PC-3 (cell line): ENCODE measurements at regions not wholly inside any gene's neighbourhood (a gene's known extent, or its start where the extent isn't known, plus 50 kb on each side); places are given as distances from the start of the nearest gene placed in this dataset.

Source experiments
- ATAC-seq: fragments of 200-7000 bp; cut with Tn5 transposase; 2 replicates; pipeline ENCODE4 v1.9.1; 2020; ENCODE audit warnings: mild to moderate bottlenecking, moderate library complexity
- BruUV-seq: library from RNA; stranded (reverse); fragments of 400-500 nt; replicated peaks from 2 replicates; lab custom pipeline; 2021; lab: Mats Ljungman, UMichigan
- CTCF ChIA-PET: fragments of 300-600 bp; sonication (Branson Sonifier 250); formaldehyde crosslinking; loops from one replicate; lab custom pipeline; 2022; ENCODE audit warnings: antibody characterized with exemption; lab: Charles Lee
- POLR2A ChIA-PET: fragments of 300-600 bp; sonication (Branson Sonifier 250); formaldehyde crosslinking; loops from one replicate; lab custom pipeline; 2022; ENCODE audit warnings: antibody characterized with exemption; ENCODE audit not compliant: unreplicated experiment; lab: Charles Lee
- DNase-seq: peaks from one replicate; pipeline ENCODE4 v3.0.0-alpha.2; 2015
- H2AFZ ChIP-seq: fragments of 300-600 bp; sonication (generic); 2 replicates; pipeline ENCODE4 v1.6.0; 2016; ENCODE audit warnings: antibody characterized with exemption, low read length
- H3F3A ChIP-seq: fragments of 300-600 bp; sonication (generic); one replicate; pipeline ENCODE4 v1.6.0; 2017; ENCODE audit warnings: antibody characterized with exemption, low read length, control low read depth, mild to moderate bottlenecking; ENCODE audit not compliant: unreplicated experiment
- H3K27ac ChIP-seq: fragments of 300-600 bp; sonication (generic); 2 replicates; pipeline ENCODE4 v1.5.1; 2016; ENCODE audit warnings: mild to moderate bottlenecking, low read length
- H3K27me3 ChIP-seq: fragments of 300-600 bp; sonication (generic); 2 replicates; pipeline ENCODE4 v1.6.1; 2016; ENCODE audit warnings: low read length, mixed read lengths
- H3K36me3 ChIP-seq: fragments of 300-600 bp; sonication (generic); 2 replicates; pipeline ENCODE4 v1.6.1; 2016; ENCODE audit warnings: low read depth, mixed run types, low read length, mixed read lengths
- H3K4me1 ChIP-seq: fragments of 300-600 bp; sonication (generic); 2 replicates; pipeline ENCODE4 v1.5.1; 2016; ENCODE audit warnings: low read length; ENCODE audit not compliant: insufficient read depth
- H3K4me2 ChIP-seq: fragments of 300-600 bp; sonication (generic); 2 replicates; pipeline ENCODE4 v1.6.0; 2016; ENCODE audit warnings: low read length
- H3K4me3 ChIP-seq: fragments of 300-600 bp; sonication (generic); 2 replicates; pipeline ENCODE4 v1.5.1; 2016; ENCODE audit warnings: mild to moderate bottlenecking, low read length, mixed read lengths
- H3K79me2 ChIP-seq: fragments of 300-600 bp; sonication (generic); 2 replicates; pipeline ENCODE4 v1.6.1; 2017; ENCODE audit warnings: low read length, mixed read lengths
- H3K9ac ChIP-seq: fragments of 300-600 bp; sonication (generic); 2 replicates; pipeline ENCODE4 v1.6.0; 2016; ENCODE audit warnings: mild to moderate bottlenecking, low read length
- H3K9me2 ChIP-seq: fragments of 300-600 bp; sonication (generic); replicated peaks from 2 replicates; pipeline ENCODE4 v1.6.1; 2016; ENCODE audit warnings: mixed run types, low read length, mixed read lengths
- H3K9me3 ChIP-seq: fragments of 300-600 bp; sonication (generic); 2 replicates; pipeline ENCODE4 v1.6.1; 2016; ENCODE audit warnings: low read length, mixed read lengths
- H4K20me1 ChIP-seq: fragments of 300-600 bp; sonication (generic); 2 replicates; pipeline ENCODE4 v1.6.1; 2016; ENCODE audit warnings: low read length, mixed read lengths
- CTCF ChIP-seq: fragments of 300-600 bp; sonication (generic); conservative IDR thresholded peaks from 2 replicates; pipeline ENCODE4 v1.5.1; 2017; ENCODE audit warnings: antibody characterized with exemption, low read depth, mild to moderate bottlenecking, low read length
- EZH2 ChIP-seq: fragments of 300-600 bp; sonication (generic); IDR thresholded peaks from one replicate; pipeline ENCODE4 v1.6.1; 2017; ENCODE audit warnings: antibody characterized with exemption, mild to moderate bottlenecking, low read length; ENCODE audit not compliant: unreplicated experiment
- EZH2phosphoT487 ChIP-seq: fragments of 300-600 bp; sonication (generic); IDR thresholded peaks from 2 replicates; pipeline ENCODE4 v1.6.1; 2018; ENCODE audit warnings: mild to moderate bottlenecking, antibody characterized with exemption, low read length, borderline replicate concordance
- intact Hi-C: fragments of 100-400 bp; cut with micrococcal nuclease; formaldehyde crosslinking; loops from 2 replicates; pipeline ENCODE4 v1.9.0; 2023

DNA sequence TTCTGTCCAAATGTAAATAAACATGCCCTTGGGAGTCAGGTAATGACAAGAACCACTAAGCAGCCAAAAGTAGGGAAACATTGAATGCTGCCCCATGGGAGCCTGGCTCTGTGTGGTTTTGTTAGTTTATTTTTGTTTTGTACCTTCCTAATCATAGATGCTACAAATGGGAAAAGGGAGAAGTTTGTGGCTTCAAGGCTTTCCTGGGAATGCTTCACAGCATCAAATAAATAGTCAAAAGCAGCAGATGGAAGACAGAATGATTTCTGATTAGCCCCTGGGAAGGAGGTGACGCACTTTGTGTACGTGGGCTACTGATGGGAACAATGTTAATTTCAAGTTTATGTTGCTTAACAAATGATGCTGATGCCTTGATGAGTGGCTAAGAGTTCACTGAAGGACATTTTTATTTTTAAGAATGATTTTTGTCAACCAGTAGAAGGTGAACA lies 532.7 kb downstream of the BCKDHB start:
- Histone ChIP-seq H3K4me1 (peaks cover 24% of the 10 kb centered on the region), H3F3A (no peaks in the 10 kb centered on the region), H3K36me3 (no peaks in the 10 kb centered on the region), H3K4me2 (peak overlapping the region; percentile 33), H3K27ac (peak overlapping the region; percentile 91), H2AFZ (no peak overlapping the region), H4K20me1 (no peaks in the 10 kb centered on the region), H3K9ac (peak overlapping the region; percentile 49; the same call in 1 of the 2 replicates), H3K9me2 (no peaks in the 10 kb centered on the region), H3K9me3 (no peaks in the 10 kb centered on the region), H3K4me3 (no peak overlapping the region), H3K79me2 (no peaks in the 10 kb centered on the region), H3K27me3 (no peaks in the 10 kb centered on the region)
- BruUV-seq, result no TSS peak
- DNase-seq, result no peak
- ChIA-PET CTCF (no interaction called here), POLR2A (no interaction called here)
- no peak; the same call in 1 of the 2 replicates for ATAC-seq
- no peak for TF ChIP-seq EZH2phosphoT487
- TF ChIP-seq EZH2, result no peak
- TF ChIP-seq CTCF, result no peak
- intact Hi-C loops, result no loop called here

- 0 out of 2 replicates have a peak overlapping the region, but pooled peaks have one; percentile 13 for H3K4me3 ChIP-seq
- H3K36me3 ChIP-seq, result no peaks in the 10 kb centered on the region
- ATAC-seq (peak; percentile 98), DNase-seq (peak; percentile 82)
- H3F3A ChIP-seq, result no peaks in the 10 kb centered on the region
- H3K9ac ChIP-seq, result peak overlapping the region; percentile 64
- H3K27me3 ChIP-seq, result no peaks in the 10 kb centered on the region
- H3K9me3 ChIP-seq, result no peaks in the 10 kb centered on the region
- TF ChIP-seq EZH2phosphoT487, result no peak
- TF ChIP-seq EZH2, result no peak
- TF ChIP-seq CTCF, result no peak
- intact Hi-C loops, result no loop called here
- CTCF ChIA-PET, result no interaction called here
- no peaks in the 10 kb centered on the region for H3K9me2 ChIP-seq
- H2AFZ ChIP-seq, result peak overlapping the region; percentile 72
- H3K4me1 ChIP-seq, result peaks cover 24% of the 10 kb centered on the region
- no peaks in the 10 kb centered on the region for H3K79me2 ChIP-seq
- POLR2A ChIA-PET, result no interaction called here
- no peaks in the 10 kb centered on the region for H4K20me1 ChIP-seq
- peak overlapping the region; percentile 70 for H3K4me2 ChIP-seq
- H3K27ac ChIP-seq, result peak overlapping the region; percentile 91
- BruUV-seq, result no TSS peak
These were observed 532.0 kb downstream of the BCKDHB start for GRCh38 chr6:80638213-80639055.

- Histone ChIP-seq H3K9me3 (no peaks in the 10 kb centered on the region), H3K4me3 (no peak overlapping the region)
These were observed 530.8 kb downstream of the BCKDHB start for GRCh38 chr6:80637312-80637711.

More at GRCh38 chr6:80637312-80637711, 530.8 kb downstream of the BCKDHB start:
- no peaks in the 10 kb centered on the region for H3F3A ChIP-seq
- H3K4me2 ChIP-seq, result no peak overlapping the region
- no peaks in the 10 kb centered on the region for H3K27me3 ChIP-seq
- TF ChIP-seq EZH2, result no peak
- TF ChIP-seq CTCF, result no peak
- no peak for TF ChIP-seq EZH2phosphoT487
- H4K20me1 ChIP-seq, result no peaks in the 10 kb centered on the region
- H3K36me3 ChIP-seq, result no peaks in the 10 kb centered on the region
- DNase-seq, result no peak
- BruUV-seq, result no TSS peak
- intact Hi-C loops, result no loop called here
- ChIA-PET CTCF (interaction anchor here (0.7 kb wide), 1 partner anchor 458 kb away, joined by 3 read pairs; no protein-coding TSS in a partner anchor), POLR2A (no interaction called here)
- H3K27ac ChIP-seq, result no peak overlapping the region
- H3K4me1 ChIP-seq, result peaks cover 24% of the 10 kb centered on the region
- H3K79me2 ChIP-seq, result no peaks in the 10 kb centered on the region
- H2AFZ ChIP-seq, result no peak overlapping the region
- no peak overlapping the region for H3K9ac ChIP-seq
- no peak for ATAC-seq
- H3K9me2 ChIP-seq, result no peaks in the 10 kb centered on the region
